Lung (tissue), 11 donors: ENCODE measurements at regions not wholly inside any gene's neighbourhood (a gene's known extent, or its start where the extent isn't known, plus 50 kb on each side); places are given as distances from the start of the nearest gene placed in this dataset.

ENCODE experiments used
- ATAC-seq: fragments of 200-7000 bp; cut with Tn5 transposase; one replicate; pipeline ENCODE4 v1.9.1; 2020; ENCODE audit warnings: moderate number of reproducible peaks; ENCODE audit not compliant: insufficient read depth, low FRiP score
- DNase-seq, 3 donors: peaks; one replicate each; pipeline ENCODE4 v3.0.0-alpha.2; 2013 to 2017
- H3K27ac ChIP-seq, 2 donors: one replicate each; pipeline ENCODE4 v1.5.1; 2013; ENCODE audit warnings: mild to moderate bottlenecking in 2 of 2, moderate library complexity in 2 of 2, control low read depth in 1 of 2, inconsistent platforms in 1 of 2, low read depth in 1 of 2, low read length in 1 of 2
- H3K27me3 ChIP-seq, 3 donors: one replicate each; pipeline ENCODE4 v1.5.1; 2013; ENCODE audit warnings: low read length in 2 of 3; ENCODE audit not compliant: control insufficient read depth in 3 of 3, insufficient read depth in 3 of 3
- H3K36me3 ChIP-seq, 4 donors: one replicate each; pipeline ENCODE4 v1.5.1; 2013; ENCODE audit warnings: low read length in 4 of 4, mild to moderate bottlenecking in 1 of 4, moderate library complexity in 1 of 4; ENCODE audit not compliant: control insufficient read depth in 4 of 4, insufficient read depth in 4 of 4
- H3K4me1 ChIP-seq, 5 donors: one replicate each; pipeline ENCODE4 v1.5.1; 2013; ENCODE audit warnings: low read length in 5 of 5, mild to moderate bottlenecking in 2 of 5, moderate library complexity in 1 of 5; ENCODE audit not compliant: control insufficient read depth in 5 of 5, insufficient read depth in 5 of 5
- H3K4me3 ChIP-seq: one replicate; pipeline ENCODE4 v1.5.1; 2013; ENCODE audit warnings: mild to moderate bottlenecking, control low read depth, moderate library complexity
- H3K9ac ChIP-seq, 2 donors: one replicate each; pipeline ENCODE4 v1.5.1; 2013; ENCODE audit warnings: low read length in 2 of 2, control low read depth in 1 of 2; ENCODE audit not compliant: insufficient read depth in 1 of 2
- H3K9me3 ChIP-seq, 4 donors: one replicate each; pipeline ENCODE4 v1.5.1; 2013; ENCODE audit warnings: low read length in 3 of 4, mild to moderate bottlenecking in 1 of 4, moderate library complexity in 1 of 4; ENCODE audit not compliant: control insufficient read depth in 4 of 4, insufficient read depth in 3 of 4
- WGBS, 2 donors: extraction: QIAGEN DNeasy Blood & Tissue Kit; methylation state at CpG; one replicate each; pipeline ENCODE4 v1.1.7; 2013; 5-methylcytosine and 5-hydroxymethylcytosine counted together
- TF ChIP-seq, protein P1 (sequence below): IDR thresholded peaks from 2 replicates; pipeline ENCODE4 v1.5.1; 2012; ENCODE audit warnings: mild to moderate bottlenecking; ENCODE audit errors: control extremely low read depth, extremely low read depth
- donor health status: control.
- donor health status: control.
- donor health status: Bipolar disorder and iron deficiency.
- donor health status: healthy.
- donor health status: DM: yes; HTN: yes; CAD: no.

DNA sequence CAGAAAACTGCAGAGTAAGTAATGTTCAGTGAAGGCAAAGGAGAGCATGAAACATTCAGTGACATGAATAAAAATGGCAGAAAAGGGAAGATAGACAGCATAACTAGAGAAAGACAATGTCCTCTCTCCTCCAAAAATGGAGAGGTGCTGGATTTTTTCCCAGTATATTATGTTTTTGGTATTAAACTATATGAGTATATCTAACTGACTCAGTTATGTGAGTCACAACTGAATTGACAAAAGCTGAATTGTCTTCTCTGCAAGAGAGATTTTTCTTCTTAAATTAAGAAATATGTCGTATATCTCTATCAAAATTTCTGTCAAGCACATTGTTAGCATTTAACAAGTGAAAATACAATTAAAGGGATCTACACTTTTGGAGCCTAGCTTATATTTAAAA is 375.1 kb downstream of the CHSY3 start:
- WGBS, 2 donors, result 85 to 86% methylated on average over 1 of the region's 1 CpG
- no peaks in the 10 kb centered on the region for H3K27me3 ChIP-seq
- H3K9me3 ChIP-seq, result no peaks in the 10 kb centered on the region
- H3K36me3 ChIP-seq, result no peaks in the 10 kb centered on the region
- H3K4me3 ChIP-seq, result no peak overlapping the region
- no peak overlapping the region for H3K9ac ChIP-seq
- TF ChIP-seq, protein P1, sequence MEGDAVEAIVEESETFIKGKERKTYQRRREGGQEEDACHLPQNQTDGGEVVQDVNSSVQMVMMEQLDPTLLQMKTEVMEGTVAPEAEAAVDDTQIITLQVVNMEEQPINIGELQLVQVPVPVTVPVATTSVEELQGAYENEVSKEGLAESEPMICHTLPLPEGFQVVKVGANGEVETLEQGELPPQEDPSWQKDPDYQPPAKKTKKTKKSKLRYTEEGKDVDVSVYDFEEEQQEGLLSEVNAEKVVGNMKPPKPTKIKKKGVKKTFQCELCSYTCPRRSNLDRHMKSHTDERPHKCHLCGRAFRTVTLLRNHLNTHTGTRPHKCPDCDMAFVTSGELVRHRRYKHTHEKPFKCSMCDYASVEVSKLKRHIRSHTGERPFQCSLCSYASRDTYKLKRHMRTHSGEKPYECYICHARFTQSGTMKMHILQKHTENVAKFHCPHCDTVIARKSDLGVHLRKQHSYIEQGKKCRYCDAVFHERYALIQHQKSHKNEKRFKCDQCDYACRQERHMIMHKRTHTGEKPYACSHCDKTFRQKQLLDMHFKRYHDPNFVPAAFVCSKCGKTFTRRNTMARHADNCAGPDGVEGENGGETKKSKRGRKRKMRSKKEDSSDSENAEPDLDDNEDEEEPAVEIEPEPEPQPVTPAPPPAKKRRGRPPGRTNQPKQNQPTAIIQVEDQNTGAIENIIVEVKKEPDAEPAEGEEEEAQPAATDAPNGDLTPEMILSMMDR, result no peak
- no peak for DNase-seq
- H3K27ac ChIP-seq, result no peak overlapping the region
- ATAC-seq, result no peak
- H3K4me1 ChIP-seq, result no peaks in the 10 kb centered on the region

DNA sequence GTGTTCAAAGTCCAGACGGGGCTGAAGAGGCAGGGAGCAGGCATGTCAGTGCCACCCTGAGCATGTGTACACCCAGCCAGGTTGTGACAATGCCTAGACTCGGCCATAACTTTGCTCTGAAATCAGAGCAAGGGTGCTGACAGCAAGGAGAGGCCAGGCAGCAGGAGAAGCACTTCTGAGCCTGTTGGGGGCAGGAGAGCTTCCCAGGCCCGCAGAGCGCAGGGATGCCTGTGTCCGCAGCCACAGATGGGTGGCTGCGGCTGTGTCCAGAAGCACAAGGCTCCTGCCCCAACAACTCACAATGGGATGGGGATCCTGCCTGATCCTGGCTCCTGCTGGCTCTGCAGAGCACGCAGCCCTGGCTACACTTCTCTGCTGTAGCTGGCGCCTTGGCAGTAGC is 373.9 kb downstream of the CHSY3 start:
- 93 to 97% methylated on average over 8 of the region's 8 CpGs for WGBS, 2 donors
- no peaks in the 10 kb centered on the region for H3K9me3 ChIP-seq
- ATAC-seq, result no peak
- no peaks in the 10 kb centered on the region for H3K36me3 ChIP-seq
- no peaks in the 10 kb centered on the region for H3K27me3 ChIP-seq
- no peak for DNase-seq
- no peaks in the 10 kb centered on the region for H3K4me1 ChIP-seq
- H3K4me3 ChIP-seq, result no peak overlapping the region
- H3K27ac ChIP-seq, result no peak overlapping the region
- TF ChIP-seq, protein P1, result no peak
- H3K9ac ChIP-seq, result no peak overlapping the region

DNA sequence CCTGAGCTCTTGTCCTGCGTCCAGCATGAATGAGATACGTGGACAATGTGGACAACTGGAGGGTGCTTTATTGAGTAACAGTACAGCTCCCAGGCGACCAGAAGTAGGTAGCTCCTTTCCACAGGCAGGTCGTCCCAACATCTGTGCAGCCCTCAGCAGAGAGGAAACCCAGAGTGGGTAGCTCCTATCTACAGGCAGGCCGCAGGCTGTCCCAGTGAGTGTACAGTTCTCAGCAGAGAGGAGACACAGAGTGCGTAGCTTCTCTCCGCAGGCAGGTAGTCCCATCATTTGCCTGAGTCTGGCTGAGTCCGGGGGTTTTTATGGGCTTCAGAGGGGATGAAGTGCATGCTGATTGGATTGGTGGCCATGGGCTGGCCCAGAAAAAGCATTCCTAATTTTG is 373.3 kb downstream of the CHSY3 start:
- DNase-seq (no peak), ATAC-seq (no peak)
- Histone ChIP-seq H3K9me3 (no peaks in the 10 kb centered on the region), H3K9ac (no peak overlapping the region), H3K27ac (no peak overlapping the region), H3K36me3 (no peaks in the 10 kb centered on the region), H3K27me3 (no peaks in the 10 kb centered on the region), H3K4me3 (no peak overlapping the region), H3K4me1 (no peaks in the 10 kb centered on the region)
- TF ChIP-seq, protein P1, result no peak
- WGBS, 2 donors, result 94 to 95% methylated on average over 8 of the region's 8 CpGs

DNA sequence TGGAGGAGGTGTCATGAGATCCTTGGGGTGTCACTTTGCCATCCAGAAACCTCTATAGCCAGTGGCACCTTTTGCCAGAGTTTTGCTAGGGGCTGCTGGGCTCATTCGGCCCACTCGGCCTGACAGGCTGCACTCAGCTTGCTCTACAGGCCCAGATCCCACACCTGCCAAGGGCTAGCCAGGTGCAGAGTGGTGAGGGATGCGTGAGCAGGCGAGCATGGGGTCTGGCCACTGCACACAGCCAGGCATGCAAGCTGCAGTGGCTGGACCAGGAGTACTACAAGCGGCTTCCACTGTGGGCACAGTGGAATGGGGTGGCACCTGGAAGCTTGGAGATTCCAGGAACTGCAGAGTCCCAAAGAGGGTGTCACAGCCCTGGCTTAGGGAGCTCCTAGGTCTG is 372.7 kb downstream of the CHSY3 start:
- Histone ChIP-seq H3K4me1 (no peaks in the 10 kb centered on the region), H3K36me3 (no peaks in the 10 kb centered on the region), H3K27ac (no peak overlapping the region), H3K9me3 (no peaks in the 10 kb centered on the region), H3K9ac (no peak overlapping the region), H3K4me3 (no peak overlapping the region), H3K27me3 (no peaks in the 10 kb centered on the region)
- TF ChIP-seq, protein P1, result no peak
- no peak for DNase-seq
- no peak for ATAC-seq
- WGBS, 2 donors, result 92 to 98% methylated on average over 5 of the region's 5 CpGs
